Duodenal mucosa (tissue), 2 donors: ENCODE measurements at regions not wholly inside any gene's neighbourhood (a gene's known extent, or its start where the extent isn't known, plus 50 kb on each side); places are given as distances from the start of the nearest gene placed in this dataset.

Source experiments
- H3K27ac ChIP-seq: one replicate; pipeline ENCODE4 v1.7.0; 2013; ENCODE audit warnings: low read depth, low read length
- H3K27me3 ChIP-seq, 2 donors: one replicate each; pipeline ENCODE4 v1.7.0; 2013; ENCODE audit warnings: low read length in 2 of 2, control low read depth in 1 of 2; ENCODE audit not compliant: insufficient read depth in 2 of 2, control insufficient read depth in 1 of 2
- H3K36me3 ChIP-seq, 2 donors: one replicate each; pipeline ENCODE4 v1.7.0; 2013; ENCODE audit warnings: low read length in 2 of 2, control low read depth in 1 of 2; ENCODE audit not compliant: insufficient read depth in 2 of 2, control insufficient read depth in 1 of 2
- H3K4me1 ChIP-seq, 2 donors: one replicate each; pipeline ENCODE4 v1.7.0; 2013; ENCODE audit warnings: low read length in 2 of 2, control low read depth in 1 of 2; ENCODE audit not compliant: insufficient read depth in 2 of 2, control insufficient read depth in 1 of 2
- H3K4me3 ChIP-seq, 2 donors: one replicate each; pipeline ENCODE4 v1.7.0; 2013; ENCODE audit warnings: low read length in 2 of 2, low read depth in 1 of 2
- H3K9ac ChIP-seq, 2 donors: one replicate each; pipeline ENCODE4 v1.7.0; 2013; ENCODE audit warnings: low read length in 2 of 2, low read depth in 1 of 2
- H3K9me3 ChIP-seq, 2 donors: one replicate each; pipeline ENCODE4 v1.7.0; 2013; ENCODE audit warnings: low read length in 2 of 2, control low read depth in 1 of 2; ENCODE audit not compliant: control insufficient read depth in 1 of 2

GRCh38 chr5:166317425-166317824, 1974.0 kb upstream of the WWC1 start:
- no peaks in the 10 kb centered on the region for H3K4me1 ChIP-seq
- no peaks in the 10 kb centered on the region for H3K36me3 ChIP-seq
- H3K27ac ChIP-seq = no peak overlapping the region
- no peak overlapping the region for H3K9ac ChIP-seq
- no peaks in the 10 kb centered on the region for H3K27me3 ChIP-seq
- no peaks in the 10 kb centered on the region for H3K9me3 ChIP-seq
- no peak overlapping the region for H3K4me3 ChIP-seq

DNA sequence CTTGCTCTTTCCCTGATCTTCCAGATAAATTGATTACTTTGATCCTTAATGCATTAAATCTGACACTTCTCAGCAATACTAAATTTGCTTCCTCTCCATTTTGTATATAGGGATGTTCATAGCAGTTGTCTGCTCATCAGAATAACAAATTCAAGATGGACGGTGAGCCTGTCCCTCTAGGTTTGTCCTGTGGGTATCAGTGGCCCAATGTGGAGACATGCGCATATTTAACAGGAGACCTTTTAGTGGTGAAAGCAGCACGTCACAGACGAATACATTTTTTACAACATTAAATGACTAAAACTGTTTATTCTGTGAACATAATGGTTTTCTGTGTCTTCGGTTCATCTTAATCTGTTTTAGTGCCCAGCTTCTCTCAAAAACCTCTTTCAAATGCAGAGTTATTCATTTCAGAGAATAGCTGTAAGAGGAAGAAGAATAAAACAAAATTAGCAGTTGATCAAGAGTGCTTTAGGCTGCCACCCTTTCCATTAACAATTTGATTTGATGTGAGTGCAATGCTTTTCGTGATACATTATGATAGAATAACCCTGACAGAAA, 1970.4 kb upstream of the WWC1 start:
- Histone ChIP-seq H3K4me1 (no peaks in the 10 kb centered on the region), H3K36me3 (no peaks in the 10 kb centered on the region), H3K4me3 (no peak overlapping the region), H3K27ac (no peak overlapping the region), H3K27me3 (no peaks in the 10 kb centered on the region), H3K9me3 (peaks cover 0 to 5% of the 10 kb centered on the region in 2 donors), H3K9ac (no peak overlapping the region)

GRCh38 chr5:166324372-166324771, 1967.1 kb upstream of the WWC1 start:
- H3K27ac ChIP-seq = no peak overlapping the region

GRCh38 chr5:166329149-166329800, 1962.2 kb upstream of the WWC1 start:
- H3K27me3 ChIP-seq = no peaks in the 10 kb centered on the region
- H3K27ac ChIP-seq = no peak overlapping the region
- H3K36me3 ChIP-seq = no peaks in the 10 kb centered on the region
- H3K9ac ChIP-seq = no peak overlapping the region
- H3K4me1 ChIP-seq = no peaks in the 10 kb centered on the region
- no peaks in the 10 kb centered on the region for H3K9me3 ChIP-seq
- H3K4me3 ChIP-seq = no peak overlapping the region

More at GRCh38 chr5:166324372-166324771, 1967.1 kb upstream of the WWC1 start:
- no peak overlapping the region for H3K4me3 ChIP-seq
- no peaks in the 10 kb centered on the region for H3K4me1 ChIP-seq
- no peaks in the 10 kb centered on the region for H3K36me3 ChIP-seq
- H3K9ac ChIP-seq = no peak overlapping the region
- H3K27me3 ChIP-seq = no peaks in the 10 kb centered on the region
- H3K9me3 ChIP-seq = peaks cover 0 to 5% of the 10 kb centered on the region in 2 donors

- Histone ChIP-seq H3K27ac (no peak overlapping the region), H3K36me3 (no peaks in the 10 kb centered on the region)
Measured at GRCh38 chr5:166330036-166330435, 1961.4 kb upstream of the WWC1 start.

GRCh38 chr5:166331521-166331920, 1959.9 kb upstream of the WWC1 start:
- no peaks in the 10 kb centered on the region for H3K27me3 ChIP-seq
- H3K9ac ChIP-seq = no peak overlapping the region
- H3K36me3 ChIP-seq = no peaks in the 10 kb centered on the region
- H3K4me3 ChIP-seq = no peak overlapping the region
- H3K9me3 ChIP-seq = peaks cover 2 to 5% of the 10 kb centered on the region in 2 donors
- no peak overlapping the region for H3K27ac ChIP-seq
- no peaks in the 10 kb centered on the region for H3K4me1 ChIP-seq

More at GRCh38 chr5:166330036-166330435, 1961.4 kb upstream of the WWC1 start:
- Histone ChIP-seq H3K27me3 (no peaks in the 10 kb centered on the region), H3K4me3 (no peak overlapping the region), H3K9ac (no peak overlapping the region), H3K4me1 (no peaks in the 10 kb centered on the region), H3K9me3 (peaks cover 1 to 2% of the 10 kb centered on the region in 2 donors)

- H3K4me1 ChIP-seq = no peaks in the 10 kb centered on the region
- H3K9ac ChIP-seq = no peak overlapping the region
- H3K9me3 ChIP-seq = peaks cover 2 to 5% of the 10 kb centered on the region in 2 donors
- H3K27ac ChIP-seq = no peak overlapping the region
- no peak overlapping the region for H3K4me3 ChIP-seq
- no peaks in the 10 kb centered on the region for H3K27me3 ChIP-seq
- H3K36me3 ChIP-seq = no peaks in the 10 kb centered on the region
Measured at GRCh38 chr5:166338801-166339200, 1952.6 kb upstream of the WWC1 start.

DNA sequence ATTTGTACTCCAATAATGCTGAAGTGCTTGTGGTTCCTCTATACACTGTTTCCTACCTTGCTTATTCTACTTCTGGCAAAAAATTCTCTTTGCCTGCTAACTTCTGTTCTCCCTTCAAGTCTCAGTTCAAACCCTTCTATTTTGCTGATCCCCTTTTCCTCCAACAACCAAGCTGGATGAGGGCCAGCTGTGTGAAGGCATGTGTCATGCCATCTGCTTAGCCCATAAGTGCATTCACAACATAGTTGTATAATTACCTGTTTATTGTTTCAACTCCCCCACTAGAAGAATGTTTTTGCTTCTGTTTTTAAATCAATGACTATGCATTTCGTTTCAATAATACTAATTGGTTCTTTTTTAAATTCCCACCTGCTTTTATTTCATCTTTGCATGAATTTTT, 1951.4 kb upstream of the WWC1 start:
- H3K4me1 ChIP-seq = no peaks in the 10 kb centered on the region
- peaks cover under 1 to 3% of the 10 kb centered on the region in 2 donors for H3K9me3 ChIP-seq
- H3K36me3 ChIP-seq = no peaks in the 10 kb centered on the region
- no peaks in the 10 kb centered on the region for H3K27me3 ChIP-seq
- H3K27ac ChIP-seq = no peak overlapping the region
- H3K4me3 ChIP-seq = no peak overlapping the region
- no peak overlapping the region for H3K9ac ChIP-seq

GRCh38 chr5:166341740-166342337, 1949.6 kb upstream of the WWC1 start:
- no peak overlapping the region for H3K27ac ChIP-seq

DNA sequence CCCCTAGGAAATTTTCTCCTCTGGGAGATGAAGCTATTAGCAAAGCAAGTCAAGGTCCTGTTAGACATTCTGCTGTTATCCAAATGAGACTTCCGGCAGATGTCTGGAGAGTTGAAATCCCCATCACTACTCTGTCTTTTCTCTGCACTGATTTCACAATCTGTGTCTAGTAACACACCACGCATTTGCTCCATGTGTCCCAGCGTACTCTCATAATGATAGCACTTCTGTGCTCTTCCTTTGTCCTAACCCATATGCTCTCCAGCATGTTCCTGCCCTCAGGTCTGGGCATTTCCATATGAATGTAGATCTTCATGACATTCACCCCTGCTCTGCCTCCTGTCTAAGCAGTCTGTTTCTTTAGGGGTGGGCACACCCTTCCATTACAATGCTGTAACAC, 1949.0 kb upstream of the WWC1 start:
- no peaks in the 10 kb centered on the region for H3K36me3 ChIP-seq
- H3K4me3 ChIP-seq = no peak overlapping the region

More at GRCh38 chr5:166341740-166342337, 1949.6 kb upstream of the WWC1 start:
- Histone ChIP-seq H3K36me3 (no peaks in the 10 kb centered on the region), H3K4me1 (no peaks in the 10 kb centered on the region), H3K9ac (no peak overlapping the region), H3K27me3 (no peaks in the 10 kb centered on the region), H3K4me3 (no peak overlapping the region), H3K9me3 (no peaks in the 10 kb centered on the region)

More for the DNA sequence above, 1949.0 kb upstream of the WWC1 start:
- Histone ChIP-seq H3K27ac (no peak overlapping the region), H3K4me1 (no peaks in the 10 kb centered on the region), H3K9me3 (no peaks in the 10 kb centered on the region), H3K27me3 (no peaks in the 10 kb centered on the region), H3K9ac (no peak overlapping the region)
